Mesenchymal stem cell (in vitro differentiated cells and primary cell): ENCODE measurements at regions not wholly inside any gene's neighbourhood (a gene's known extent, or its start where the extent isn't known, plus 50 kb on each side); places are given as distances from the start of the nearest gene placed in this dataset.

Source experiments
- DNase-seq: peaks from one replicate; pipeline ENCODE4 v3.0.0-alpha.2; 2013
- H2AFZ ChIP-seq: one replicate; pipeline ENCODE4 v1.6.1; 2013; ENCODE audit warnings: low read depth, mild to moderate bottlenecking, control low read depth, inconsistent platforms, low read length, moderate library complexity
- H2AK5ac ChIP-seq: 2 replicates; pipeline ENCODE4 v1.6.1; 2013; ENCODE audit warnings: low read length, moderate library complexity, mild to moderate bottlenecking, inconsistent platforms; ENCODE audit not compliant: severe bottlenecking
- H2BK120ac ChIP-seq: one replicate; pipeline ENCODE4 v1.6.1; 2013; ENCODE audit warnings: low read depth, mild to moderate bottlenecking, inconsistent platforms, low read length, moderate library complexity
- H2BK12ac ChIP-seq, 2 experiments: one replicate each; pipeline ENCODE4 v1.6.1; 2013; ENCODE audit warnings: inconsistent platforms in 2 of 2, low read length in 2 of 2, mild to moderate bottlenecking in 2 of 2, moderate library complexity in 2 of 2, control low read depth in 1 of 2
- H2BK15ac ChIP-seq: one replicate; pipeline ENCODE4 v1.6.1; 2013; ENCODE audit warnings: mild to moderate bottlenecking, low read depth, inconsistent platforms; ENCODE audit not compliant: poor library complexity, severe bottlenecking
- H2BK5ac ChIP-seq: 2 replicates; pipeline ENCODE4 v1.6.1; 2013; ENCODE audit warnings: low read depth, mild to moderate bottlenecking, low read length, control low read depth, inconsistent platforms; ENCODE audit not compliant: poor library complexity, severe bottlenecking
- H3K14ac ChIP-seq, 2 experiments: one replicate each; pipeline ENCODE4 v1.6.1; 2013; ENCODE audit warnings: inconsistent platforms in 2 of 2, low read length in 2 of 2, control low read depth in 1 of 2, mild to moderate bottlenecking in 1 of 2, moderate library complexity in 1 of 2
- H3K18ac ChIP-seq, 2 experiments: one replicate each; pipeline ENCODE4 v1.6.1; 2013; ENCODE audit warnings: inconsistent platforms in 2 of 2, low read length in 2 of 2, control low read depth in 1 of 2, low read depth in 1 of 2, mild to moderate bottlenecking in 1 of 2
- H3K23ac ChIP-seq, 2 experiments: one replicate each; pipeline ENCODE4 v1.6.1; 2013; ENCODE audit warnings: inconsistent platforms in 2 of 2, low read length in 2 of 2, mild to moderate bottlenecking in 2 of 2, moderate library complexity in 2 of 2, control low read depth in 1 of 2
- H3K27ac ChIP-seq: 2 replicates; pipeline ENCODE4 v1.5.1; 2013; ENCODE audit warnings: mild to moderate bottlenecking, moderate library complexity, low read length, control low read depth, inconsistent platforms; ENCODE audit not compliant: poor library complexity, severe bottlenecking
- H3K27me3 ChIP-seq, 2 experiments: 2 replicates each; pipeline versions ENCODE4 v1.6.1 to v1.7.0; 2013; ENCODE audit warnings: low read length in 2 of 2, mild to moderate bottlenecking in 2 of 2, moderate library complexity in 2 of 2, control low read depth in 1 of 2, inconsistent platforms in 1 of 2; ENCODE audit not compliant: control insufficient read depth in 1 of 2, insufficient read depth in 1 of 2
- H3K36me3 ChIP-seq, 2 experiments: 2 replicates each; pipeline versions ENCODE4 v1.6.1 to v1.7.0; 2013; ENCODE audit warnings: low read length in 2 of 2, control low read depth in 1 of 2, inconsistent platforms in 1 of 2, low read depth in 1 of 2, mild to moderate bottlenecking in 1 of 2; ENCODE audit not compliant: insufficient read depth in 2 of 2, control insufficient read depth in 1 of 2
- H3K4ac ChIP-seq, 2 experiments: one replicate each; pipeline ENCODE4 v1.6.1; 2013; ENCODE audit warnings: inconsistent platforms in 2 of 2, low read length in 2 of 2, mild to moderate bottlenecking in 2 of 2, moderate library complexity in 2 of 2, control low read depth in 1 of 2, low read depth in 1 of 2
- H3K4me1 ChIP-seq: 2 replicates; pipeline ENCODE4 v1.6.1; 2013; ENCODE audit warnings: low read depth, low read length, control low read depth; ENCODE audit not compliant: control insufficient read depth, insufficient read depth
- H3K4me2 ChIP-seq: 2 replicates; pipeline ENCODE4 v1.6.1; 2013; ENCODE audit warnings: low read length, mild to moderate bottlenecking, inconsistent platforms; ENCODE audit not compliant: poor library complexity, severe bottlenecking
- H3K4me3 ChIP-seq, 2 experiments: 2 replicates each; pipeline versions ENCODE4 v1.5.1 to v1.7.0; 2013; ENCODE audit warnings: low read length in 2 of 2, mild to moderate bottlenecking in 2 of 2, control low read depth in 1 of 2, low read depth in 1 of 2; ENCODE audit not compliant: insufficient read depth in 1 of 2
- H3K79me1 ChIP-seq: replicated peaks from 2 replicates; pipeline ENCODE4 v1.6.1; 2013; ENCODE audit warnings: mild to moderate bottlenecking, control low read depth, low read length, inconsistent platforms; ENCODE audit not compliant: poor library complexity, severe bottlenecking
- H3K9ac ChIP-seq: 2 replicates; pipeline ENCODE4 v1.7.0; 2013; ENCODE audit warnings: mild to moderate bottlenecking, low read length, moderate library complexity
- H3K9me3 ChIP-seq: 2 replicates; pipeline ENCODE4 v1.7.0; 2013; ENCODE audit warnings: mild to moderate bottlenecking, low read length; ENCODE audit not compliant: control insufficient read depth
- H4K8ac ChIP-seq: one replicate; pipeline ENCODE4 v1.6.1; 2013; ENCODE audit warnings: inconsistent platforms, mild to moderate bottlenecking, low read length, moderate library complexity
- H4K91ac ChIP-seq: one replicate; pipeline ENCODE4 v1.6.1; 2013; ENCODE audit warnings: mild to moderate bottlenecking, low read length, inconsistent platforms
- WGBS: methylation state at CpG from one replicate; pipeline ENCODE4 v1.1.7; 2013; ENCODE audit warnings: mixed read lengths; 5-methylcytosine and 5-hydroxymethylcytosine counted together

GRCh38 chr2:41741951-41742595, 305.7 kb upstream of the PKDCC start:
- Histone ChIP-seq H3K9ac (no peak overlapping the region), H3K4ac (no peak overlapping the region), H3K18ac (no peak overlapping the region), H3K14ac (no peak overlapping the region), H3K79me1 (no peaks in the 10 kb centered on the region), H2BK15ac (no peak overlapping the region), H2BK12ac (no peak overlapping the region), H3K9me3 (no peaks in the 10 kb centered on the region), H3K27ac (no peak overlapping the region), H4K8ac (no peak overlapping the region), H3K4me3 (no peak overlapping the region), H2AFZ (no peak overlapping the region), H2BK5ac (no peak overlapping the region), H3K4me2 (no peak overlapping the region), H3K4me1 (no peaks in the 10 kb centered on the region), H2AK5ac (no peak overlapping the region), H3K36me3 (no peaks in the 10 kb centered on the region), H4K91ac (no peak overlapping the region), H2BK120ac (no peak overlapping the region), H3K23ac (no peak overlapping the region), H3K27me3 (no peaks in the 10 kb centered on the region)
- WGBS = 89% methylated on average over 2 of the region's 2 CpGs
- DNase-seq = no peak

DNA sequence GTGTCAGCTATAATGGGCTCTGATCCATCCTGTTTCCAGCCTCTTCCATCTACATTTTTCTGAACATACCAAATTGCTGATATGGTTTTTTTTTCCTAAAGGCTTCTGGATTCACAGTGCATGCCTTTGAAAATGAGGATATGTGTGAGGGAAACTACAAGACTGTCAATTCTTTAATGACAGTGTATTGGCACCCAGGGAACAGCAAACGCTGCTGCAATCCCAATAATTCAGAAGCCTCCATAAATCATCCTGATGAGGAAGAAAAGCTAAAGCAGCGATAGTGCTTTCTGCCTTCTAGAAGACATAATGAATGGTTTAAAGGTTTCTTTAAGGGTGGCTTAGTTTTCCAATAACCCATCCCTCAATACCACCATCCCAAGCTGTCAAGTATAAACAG, 304.5 kb upstream of the PKDCC start:
- no peak overlapping the region for H3K4me2 ChIP-seq
- no peak overlapping the region for H4K8ac ChIP-seq
- no peak overlapping the region for H2AFZ ChIP-seq
- no peak overlapping the region for H4K91ac ChIP-seq
- no CpG with 5 or more reads among the region's 2 CpGs for WGBS
- no peak overlapping the region for H3K23ac ChIP-seq
- no peak overlapping the region for H3K9ac ChIP-seq
- no peaks in the 10 kb centered on the region for H3K79me1 ChIP-seq
- no peak overlapping the region for H3K18ac ChIP-seq
- no peak overlapping the region for H3K4me3 ChIP-seq
- H3K4ac ChIP-seq = no peak overlapping the region
- no peak overlapping the region for H3K14ac ChIP-seq
- H2BK15ac ChIP-seq = no peak overlapping the region
- no peak for DNase-seq
- no peaks in the 10 kb centered on the region for H3K27me3 ChIP-seq
- H3K9me3 ChIP-seq = no peaks in the 10 kb centered on the region
- H2BK120ac ChIP-seq = no peak overlapping the region
- H2BK5ac ChIP-seq = no peak overlapping the region
- no peaks in the 10 kb centered on the region for H3K36me3 ChIP-seq
- no peak overlapping the region for H2AK5ac ChIP-seq
- no peak overlapping the region for H2BK12ac ChIP-seq
- no peaks in the 10 kb centered on the region for H3K4me1 ChIP-seq
- H3K27ac ChIP-seq = no peak overlapping the region

DNA sequence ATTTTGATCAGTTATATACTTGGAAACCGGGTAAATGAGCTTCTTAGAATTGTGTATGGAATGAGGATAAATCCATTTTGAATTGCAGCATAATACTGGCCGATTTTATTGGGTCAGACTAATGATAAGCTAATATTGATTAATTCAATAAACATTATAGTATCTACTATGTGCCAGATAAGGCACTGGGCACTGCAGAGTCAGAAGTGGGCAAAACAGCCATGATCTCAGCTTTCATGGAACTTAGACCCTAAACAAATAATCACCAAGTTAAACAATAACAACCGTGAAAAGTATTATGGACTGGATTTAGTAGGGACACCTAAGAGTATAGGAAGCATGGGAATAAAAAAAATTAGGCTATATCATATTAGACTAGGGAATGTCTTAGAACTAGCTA, 297.0 kb upstream of the PKDCC start:
- no peak overlapping the region for H3K27ac ChIP-seq
- no peaks in the 10 kb centered on the region for H3K27me3 ChIP-seq
- H4K8ac ChIP-seq = no peak overlapping the region
- H3K9me3 ChIP-seq = no peaks in the 10 kb centered on the region
- no peak for DNase-seq
- no CpG with 5 or more reads among the region's 3 CpGs for WGBS
- H3K4ac ChIP-seq = no peak overlapping the region
- H2AFZ ChIP-seq = no peak overlapping the region
- no peaks in the 10 kb centered on the region for H3K4me1 ChIP-seq
- H3K9ac ChIP-seq = no peak overlapping the region
- H2BK15ac ChIP-seq = no peak overlapping the region
- no peak overlapping the region for H3K4me2 ChIP-seq
- no peak overlapping the region for H3K4me3 ChIP-seq
- no peak overlapping the region for H3K23ac ChIP-seq
- H3K14ac ChIP-seq = no peak overlapping the region
- H2BK5ac ChIP-seq = no peak overlapping the region
- H3K18ac ChIP-seq = no peak overlapping the region
- H3K36me3 ChIP-seq = no peaks in the 10 kb centered on the region
- H2BK120ac ChIP-seq = no peak overlapping the region
- H3K79me1 ChIP-seq = no peaks in the 10 kb centered on the region
- no peak overlapping the region for H4K91ac ChIP-seq
- no peak overlapping the region for H2AK5ac ChIP-seq
- H2BK12ac ChIP-seq = no peak overlapping the region

- Histone ChIP-seq H4K8ac (no peak overlapping the region), H4K91ac (no peak overlapping the region), H3K27me3 (peaks cover 0 to 3% of the 10 kb centered on the region in 2 experiments), H2AFZ (no peak overlapping the region), H3K27ac (no peak overlapping the region), H3K9ac (no peak overlapping the region), H3K23ac (no peak overlapping the region), H2BK12ac (no peak overlapping the region), H3K4me2 (no peak overlapping the region), H2AK5ac (no peak overlapping the region), H3K18ac (no peak overlapping the region), H2BK120ac (no peak overlapping the region), H2BK15ac (no peak overlapping the region), H3K36me3 (no peaks in the 10 kb centered on the region), H3K4ac (no peak overlapping the region), H3K4me3 (no peak overlapping the region), H3K14ac (no peak overlapping the region), H3K4me1 (no peaks in the 10 kb centered on the region), H3K9me3 (no peaks in the 10 kb centered on the region), H3K79me1 (no peaks in the 10 kb centered on the region), H2BK5ac (no peak overlapping the region)
- no peak for DNase-seq
- WGBS = 44% methylated on average over 2 of the region's 3 CpGs
Observed at GRCh38 chr2:41759880-41760279, 287.9 kb upstream of the PKDCC start.
